ENCODE measurements at regions not wholly inside any gene's neighbourhood (a gene's known extent, or its start where the extent isn't known, plus 50 kb on each side); places are given as distances from the start of the nearest gene placed in this dataset.

- TF ChIP-seq CEBPZ (IDR thresholded peaks at IDR 0.05; ENCODE audit: borderline replicate concordance, low read depth, low read length) (no peak), POLR2AphosphoS2 (IDR thresholded peaks at IDR 0.05; ENCODE audit: low read length) (no peak), GATA2 (CRISPR knock-in tag; IDR thresholded peaks at IDR 0.05) (no peak), MYC (IDR thresholded peaks at IDR 0.05; ENCODE audit: low read depth, low read length) (no peak), MYC (CRISPR knock-in tag; IDR thresholded peaks at IDR 0.05; ENCODE audit: borderline replicate concordance, low read depth) (no peak), POLR2A (conservative IDR thresholded peaks at IDR 0.05) (no peak), SREBF1 (IDR thresholded peaks at IDR 0.05; ENCODE audit: borderline replicate concordance, low read depth, low read length) (no peak), FIP1L1 (IDR thresholded peaks at IDR 0.05; ENCODE audit: low read depth, low read length, poor library complexity, severe bottlenecking) (no peak)
Measured at GRCh38 chr15:98381446-98381845, 266.9 kb upstream of the IGF1R start.
